NAMALWA (cell line): ENCODE measurements at regions not wholly inside any gene's neighbourhood (a gene's known extent, or its start where the extent isn't known, plus 50 kb on each side); places are given as distances from the start of the nearest gene placed in this dataset.
A peak's percentile ranks its signal among the peaks of the same experiment; 100 is the strongest.

Source experiments
- DNase-seq: peaks from one replicate; pipeline ENCODE4 v3.0.0-alpha.2; 2015; ENCODE audit warnings: low spot score

GRCh38 chr2:64338910-64339500, 115.0 kb upstream of the LGALSL start:
- no peak for DNase-seq

GRCh38 chr2:64341461-64341860, 112.5 kb upstream of the LGALSL start:
- no peak for DNase-seq

- DNase-seq, result no peak
These were observed 111.5 kb upstream of the LGALSL start for GRCh38 chr2:64342195-64343099.

GRCh38 chr2:64344999-64345576, 108.9 kb upstream of the LGALSL start:
- no peak for DNase-seq

- DNase-seq, result no peak
These were observed 108.0 kb upstream of the LGALSL start for GRCh38 chr2:64345998-64346397.

- DNase-seq, result no peak
These were observed 105.4 kb upstream of the LGALSL start for GRCh38 chr2:64348386-64349130.

- no peak for DNase-seq
These were observed 104.8 kb upstream of the LGALSL start for GRCh38 chr2:64349131-64349530.

- no peak for DNase-seq
These were observed 103.0 kb upstream of the LGALSL start for GRCh38 chr2:64350996-64351395.

GRCh38 chr2:64352292-64352691, 101.7 kb upstream of the LGALSL start:
- no peak for DNase-seq

GRCh38 chr2:64354857-64355680, 98.9 kb upstream of the LGALSL start:
- no peak for DNase-seq

GRCh38 chr2:64356906-64357305, 97.1 kb upstream of the LGALSL start:
- DNase-seq, result no peak

GRCh38 chr2:64359171-64359891, 94.6 kb upstream of the LGALSL start:
- DNase-seq, result peak; percentile 73

- peak; percentile 70 for DNase-seq
These were observed 93.9 kb upstream of the LGALSL start for GRCh38 chr2:64359892-64360657.

- no peak for DNase-seq
These were observed 92.6 kb upstream of the LGALSL start for GRCh38 chr2:64361151-64361938.

GRCh38 chr2:64362562-64363026, 91.4 kb upstream of the LGALSL start:
- DNase-seq, result no peak

- DNase-seq, result no peak
These were observed 90.8 kb upstream of the LGALSL start for GRCh38 chr2:64363140-64363539.

GRCh38 chr2:64363848-64364247, 90.1 kb upstream of the LGALSL start:
- DNase-seq, result peak; percentile 26

GRCh38 chr2:64367444-64368232, 86.3 kb upstream of the LGALSL start:
- no peak for DNase-seq
